Astrocyte (in vitro differentiated cells and primary cell): ENCODE measurements at regions not wholly inside any gene's neighbourhood (a gene's known extent, or its start where the extent isn't known, plus 50 kb on each side); places are given as distances from the start of the nearest gene placed in this dataset.

Experiments
- DNase-seq: peaks from one replicate; pipeline ENCODE4 v3.0.0-alpha.2; 2010; ENCODE audit warnings: low read depth
- FAIRE-seq: peaks from 2 replicates; lab custom pipeline; 2011; peaks lifted over from hg19 to GRCh38; lab: Jason Lieb, UNC
- H2AFZ ChIP-seq: 2 replicates; pipeline ENCODE4 v1.6.0; 2012; ENCODE audit warnings: low read depth, low read length, inconsistent platforms
- H3K27ac ChIP-seq: 2 replicates; pipeline ENCODE4 v1.5.1; 2011; ENCODE audit warnings: low read depth, low read length, inconsistent platforms
- H3K27me3 ChIP-seq: 2 replicates; pipeline ENCODE4 v1.6.0; 2011; ENCODE audit warnings: low read length, inconsistent platforms; ENCODE audit not compliant: insufficient read depth
- H3K36me3 ChIP-seq: 2 replicates; pipeline ENCODE4 v1.5.1; 2011; ENCODE audit warnings: low read length, inconsistent platforms; ENCODE audit not compliant: insufficient read depth
- H3K4me1 ChIP-seq: 2 replicates; pipeline ENCODE4 v1.5.1; 2011; ENCODE audit warnings: low read length, inconsistent platforms; ENCODE audit not compliant: insufficient read depth
- H3K4me2 ChIP-seq: 2 replicates; pipeline ENCODE4 v1.6.0; 2012; ENCODE audit warnings: low read length, inconsistent platforms
- H3K4me3 ChIP-seq: 2 replicates; pipeline ENCODE4 v1.5.1; 2011; ENCODE audit warnings: low read depth, mild to moderate bottlenecking, low read length, inconsistent platforms; ENCODE audit not compliant: insufficient read depth
- H3K79me2 ChIP-seq: 2 replicates; pipeline ENCODE4 v1.6.0; 2012; ENCODE audit warnings: mild to moderate bottlenecking, low read length, inconsistent platforms; ENCODE audit not compliant: insufficient read depth
- H3K9ac ChIP-seq: 2 replicates; pipeline ENCODE4 v1.6.0; 2012; ENCODE audit warnings: mild to moderate bottlenecking, low read length, inconsistent platforms
- H3K9me3 ChIP-seq: 2 replicates; pipeline ENCODE4 v1.5.1; 2012; ENCODE audit warnings: low read depth, mild to moderate bottlenecking, low read length, inconsistent platforms; ENCODE audit not compliant: insufficient read depth
- H4K20me1 ChIP-seq: 2 replicates; pipeline ENCODE4 v1.6.0; 2012; ENCODE audit warnings: low read length, inconsistent platforms; ENCODE audit not compliant: insufficient read depth
- H3K27ac Mint-ChIP-seq: one replicate; pipeline ENCODE4 v1.8.0; 2021; ENCODE audit warnings: mild to moderate bottlenecking, mixed read lengths; ENCODE audit not compliant: unreplicated experiment
- H3K27me3 Mint-ChIP-seq: one replicate; pipeline ENCODE4 v1.8.0; 2021; ENCODE audit warnings: low read depth, mixed read lengths; ENCODE audit not compliant: unreplicated experiment
- H3K36me3 Mint-ChIP-seq: one replicate; pipeline ENCODE4 v1.8.0; 2021; ENCODE audit warnings: low read depth, mixed read lengths; ENCODE audit not compliant: unreplicated experiment
- H3K4me1 Mint-ChIP-seq: one replicate; pipeline ENCODE4 v1.8.0; 2021; ENCODE audit warnings: low read depth, mixed read lengths; ENCODE audit not compliant: unreplicated experiment
- H3K4me3 Mint-ChIP-seq: one replicate; pipeline ENCODE4 v1.8.0; 2021; ENCODE audit warnings: mild to moderate bottlenecking, moderate library complexity, mixed read lengths; ENCODE audit not compliant: unreplicated experiment
- H3K9me3 Mint-ChIP-seq: one replicate; pipeline ENCODE4 v1.8.0; 2021; ENCODE audit warnings: mild to moderate bottlenecking, mixed read lengths; ENCODE audit not compliant: unreplicated experiment
- EZH2 ChIP-seq: IDR thresholded peaks from 2 replicates; pipeline ENCODE4 v1.6.1; 2012; ENCODE audit warnings: mild to moderate bottlenecking, low read length, inconsistent platforms; ENCODE audit not compliant: insufficient read depth
- TF ChIP-seq, protein P1 (sequence below): IDR thresholded peaks from 2 replicates; pipeline ENCODE4 v1.5.1; 2011; ENCODE audit warnings: low read depth, mild to moderate bottlenecking, inconsistent platforms, low read length, moderate library complexity; ENCODE audit not compliant: insufficient read depth

DNA sequence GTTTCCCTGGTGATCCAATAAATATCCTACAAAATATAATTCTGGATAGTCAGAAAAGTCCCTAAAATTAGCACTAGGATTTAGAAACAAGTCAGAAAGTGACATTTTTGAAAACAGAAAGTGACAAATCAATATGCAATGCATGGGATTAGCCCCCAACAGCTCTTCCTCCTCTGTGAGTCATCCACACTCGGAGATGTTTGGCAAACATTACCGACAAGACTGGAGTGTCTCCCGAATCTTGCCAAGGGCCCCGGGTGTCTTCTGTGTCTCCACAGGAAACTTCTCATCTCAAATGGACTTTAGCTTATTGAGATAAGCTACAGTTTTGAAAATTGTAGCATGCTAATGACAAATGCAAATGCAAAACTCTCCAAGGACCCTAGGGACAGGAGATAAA lies 398.9 kb upstream of the CCDC196 start:
- no peak for TF ChIP-seq EZH2
- TF ChIP-seq, protein P1, sequence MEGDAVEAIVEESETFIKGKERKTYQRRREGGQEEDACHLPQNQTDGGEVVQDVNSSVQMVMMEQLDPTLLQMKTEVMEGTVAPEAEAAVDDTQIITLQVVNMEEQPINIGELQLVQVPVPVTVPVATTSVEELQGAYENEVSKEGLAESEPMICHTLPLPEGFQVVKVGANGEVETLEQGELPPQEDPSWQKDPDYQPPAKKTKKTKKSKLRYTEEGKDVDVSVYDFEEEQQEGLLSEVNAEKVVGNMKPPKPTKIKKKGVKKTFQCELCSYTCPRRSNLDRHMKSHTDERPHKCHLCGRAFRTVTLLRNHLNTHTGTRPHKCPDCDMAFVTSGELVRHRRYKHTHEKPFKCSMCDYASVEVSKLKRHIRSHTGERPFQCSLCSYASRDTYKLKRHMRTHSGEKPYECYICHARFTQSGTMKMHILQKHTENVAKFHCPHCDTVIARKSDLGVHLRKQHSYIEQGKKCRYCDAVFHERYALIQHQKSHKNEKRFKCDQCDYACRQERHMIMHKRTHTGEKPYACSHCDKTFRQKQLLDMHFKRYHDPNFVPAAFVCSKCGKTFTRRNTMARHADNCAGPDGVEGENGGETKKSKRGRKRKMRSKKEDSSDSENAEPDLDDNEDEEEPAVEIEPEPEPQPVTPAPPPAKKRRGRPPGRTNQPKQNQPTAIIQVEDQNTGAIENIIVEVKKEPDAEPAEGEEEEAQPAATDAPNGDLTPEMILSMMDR, result no peak
- Histone ChIP-seq H4K20me1 (no peaks in the 10 kb centered on the region), H3K27me3 (no peaks in the 10 kb centered on the region), H3K27ac (no peak overlapping the region), H3K4me3 (no peak overlapping the region), H3K9me3 (no peaks in the 10 kb centered on the region), H3K36me3 (no peaks in the 10 kb centered on the region), H3K4me1 (peaks cover 6% of the 10 kb centered on the region), H3K4me2 (no peak overlapping the region), H3K9ac (no peak overlapping the region), H3K79me2 (no peaks in the 10 kb centered on the region), H2AFZ (no peak overlapping the region)
- H3K4me3 Mint-ChIP-seq, result no peak overlapping the region
- peak; percentile 20 for DNase-seq
- peaks cover 2% of the 10 kb centered on the region for H3K9me3 Mint-ChIP-seq
- H3K27ac Mint-ChIP-seq, result no peak overlapping the region
- no peaks in the 10 kb centered on the region for H3K27me3 Mint-ChIP-seq
- H3K36me3 Mint-ChIP-seq, result no peaks in the 10 kb centered on the region
- H3K4me1 Mint-ChIP-seq, result no peaks in the 10 kb centered on the region
- FAIRE-seq, result peak; percentile 63

DNA sequence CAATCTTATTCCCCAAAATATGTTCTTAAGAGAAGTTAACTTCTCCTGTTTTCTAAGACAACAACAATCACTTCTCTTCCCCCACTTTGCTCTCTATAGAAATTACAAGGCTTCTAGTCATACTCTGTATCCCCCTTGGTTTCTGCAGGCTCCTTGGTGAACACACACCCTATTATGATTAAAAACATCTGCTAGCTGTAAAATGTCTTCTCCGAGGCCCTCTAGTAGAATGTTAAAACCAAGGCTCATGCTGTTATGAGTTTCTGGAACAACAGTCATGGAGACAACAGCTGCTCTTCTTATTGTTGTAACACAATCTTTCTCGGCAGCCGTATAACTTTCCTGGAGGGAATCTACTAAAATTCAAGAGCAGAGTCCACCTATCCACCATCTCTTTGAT lies 397.5 kb upstream of the CCDC196 start:
- Histone ChIP-seq H3K79me2 (no peaks in the 10 kb centered on the region), H3K9ac (no peak overlapping the region), H3K9me3 (no peaks in the 10 kb centered on the region), H3K4me3 (no peak overlapping the region), H3K36me3 (no peaks in the 10 kb centered on the region), H3K4me2 (no peak overlapping the region), H3K4me1 (peaks cover 6% of the 10 kb centered on the region), H2AFZ (no peak overlapping the region), H3K27me3 (no peaks in the 10 kb centered on the region), H4K20me1 (no peaks in the 10 kb centered on the region), H3K27ac (no peak overlapping the region)
- no peaks in the 10 kb centered on the region for H3K27me3 Mint-ChIP-seq
- H3K27ac Mint-ChIP-seq, result no peak overlapping the region
- TF ChIP-seq, protein P1, result no peak
- no peak for TF ChIP-seq EZH2
- FAIRE-seq, result no peak
- peaks cover 2% of the 10 kb centered on the region for H3K9me3 Mint-ChIP-seq
- no peak for DNase-seq
- no peaks in the 10 kb centered on the region for H3K4me1 Mint-ChIP-seq
- H3K36me3 Mint-ChIP-seq, result no peaks in the 10 kb centered on the region
- no peak overlapping the region for H3K4me3 Mint-ChIP-seq

DNA sequence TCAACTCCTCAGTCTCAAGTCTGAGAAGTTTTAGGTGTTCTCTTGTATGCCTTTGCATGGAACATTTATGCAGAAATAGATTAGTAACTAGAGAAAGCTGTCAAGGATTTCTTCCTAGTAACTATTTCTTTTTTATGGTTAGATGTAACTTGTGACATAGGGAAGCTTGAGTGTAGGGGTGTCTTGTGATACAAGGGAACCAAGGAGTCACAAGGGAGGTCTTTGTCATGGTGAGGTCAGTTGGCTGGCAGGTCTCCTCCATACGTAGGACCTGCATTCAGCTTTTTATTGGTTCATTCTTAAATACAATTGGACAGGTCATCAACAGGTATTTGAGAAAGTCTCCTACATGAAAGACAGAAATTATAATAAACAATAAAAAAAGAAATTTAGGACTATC lies 394.0 kb upstream of the CCDC196 start:
- H3K79me2 ChIP-seq, result no peaks in the 10 kb centered on the region
- H3K27me3 ChIP-seq, result no peaks in the 10 kb centered on the region
- no peak overlapping the region for H3K27ac ChIP-seq
- no peaks in the 10 kb centered on the region for H3K4me1 Mint-ChIP-seq
- TF ChIP-seq, protein P1, result no peak
- H3K27ac Mint-ChIP-seq, result no peak overlapping the region
- H2AFZ ChIP-seq, result no peak overlapping the region
- H3K27me3 Mint-ChIP-seq, result no peaks in the 10 kb centered on the region
- no peak overlapping the region for H3K4me2 ChIP-seq
- H3K9me3 Mint-ChIP-seq, result no peaks in the 10 kb centered on the region
- H4K20me1 ChIP-seq, result no peaks in the 10 kb centered on the region
- no peak overlapping the region for H3K4me3 Mint-ChIP-seq
- FAIRE-seq (no peak), DNase-seq (no peak)
- H3K9me3 ChIP-seq, result no peaks in the 10 kb centered on the region
- H3K36me3 Mint-ChIP-seq, result no peaks in the 10 kb centered on the region
- H3K36me3 ChIP-seq, result no peaks in the 10 kb centered on the region
- no peak overlapping the region for H3K9ac ChIP-seq
- H3K4me1 ChIP-seq, result peaks cover 2% of the 10 kb centered on the region
- H3K4me3 ChIP-seq, result no peak overlapping the region
